Fibroblast of pulmonary artery (primary cell): ENCODE measurements at regions not wholly inside any gene's neighbourhood (a gene's known extent, or its start where the extent isn't known, plus 50 kb on each side); places are given as distances from the start of the nearest gene placed in this dataset.
A peak's percentile ranks its signal among the peaks of the same experiment; 100 is the strongest.

ENCODE experiments used
- DNase-seq: peaks from one replicate; pipeline ENCODE4 v3.0.0-alpha.2; 2010; ENCODE audit warnings: low read depth
- H3K4me3 ChIP-seq: replicated peaks from 2 replicates; pipeline ENCODE4 v1.5.1; 2011; ENCODE audit warnings: low read depth, mild to moderate bottlenecking, control low read depth, low read length, moderate library complexity
- TF ChIP-seq, protein P1 (sequence below): IDR thresholded peaks from 2 replicates; pipeline ENCODE4 v1.5.1; 2011; ENCODE audit warnings: mild to moderate bottlenecking, control low read depth, low read length, inconsistent platforms; ENCODE audit errors: missing control alignments

DNA sequence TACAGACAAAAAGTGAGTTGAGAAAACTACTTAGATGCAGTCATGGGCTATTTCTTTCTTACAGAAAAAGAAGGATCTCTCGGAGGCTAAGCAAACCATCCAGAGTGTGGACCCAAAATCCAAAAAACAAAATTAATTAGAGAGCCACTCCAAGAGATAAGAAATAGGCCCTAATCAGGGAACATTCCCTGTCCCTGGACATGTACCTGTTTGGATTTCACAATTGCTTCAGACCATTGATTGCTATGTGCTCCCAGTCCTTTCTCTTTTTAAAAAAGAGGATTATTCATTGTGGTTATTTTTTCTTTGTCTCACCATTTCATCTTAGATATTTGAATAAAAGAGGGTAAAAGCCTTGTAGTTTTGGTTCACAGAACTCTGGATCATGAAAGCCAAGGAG is 549.9 kb downstream of the ETNK1 start:
- TF ChIP-seq, protein P1, sequence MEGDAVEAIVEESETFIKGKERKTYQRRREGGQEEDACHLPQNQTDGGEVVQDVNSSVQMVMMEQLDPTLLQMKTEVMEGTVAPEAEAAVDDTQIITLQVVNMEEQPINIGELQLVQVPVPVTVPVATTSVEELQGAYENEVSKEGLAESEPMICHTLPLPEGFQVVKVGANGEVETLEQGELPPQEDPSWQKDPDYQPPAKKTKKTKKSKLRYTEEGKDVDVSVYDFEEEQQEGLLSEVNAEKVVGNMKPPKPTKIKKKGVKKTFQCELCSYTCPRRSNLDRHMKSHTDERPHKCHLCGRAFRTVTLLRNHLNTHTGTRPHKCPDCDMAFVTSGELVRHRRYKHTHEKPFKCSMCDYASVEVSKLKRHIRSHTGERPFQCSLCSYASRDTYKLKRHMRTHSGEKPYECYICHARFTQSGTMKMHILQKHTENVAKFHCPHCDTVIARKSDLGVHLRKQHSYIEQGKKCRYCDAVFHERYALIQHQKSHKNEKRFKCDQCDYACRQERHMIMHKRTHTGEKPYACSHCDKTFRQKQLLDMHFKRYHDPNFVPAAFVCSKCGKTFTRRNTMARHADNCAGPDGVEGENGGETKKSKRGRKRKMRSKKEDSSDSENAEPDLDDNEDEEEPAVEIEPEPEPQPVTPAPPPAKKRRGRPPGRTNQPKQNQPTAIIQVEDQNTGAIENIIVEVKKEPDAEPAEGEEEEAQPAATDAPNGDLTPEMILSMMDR, result no peak
- no peak overlapping the region for H3K4me3 ChIP-seq
- DNase-seq, result no peak

DNA sequence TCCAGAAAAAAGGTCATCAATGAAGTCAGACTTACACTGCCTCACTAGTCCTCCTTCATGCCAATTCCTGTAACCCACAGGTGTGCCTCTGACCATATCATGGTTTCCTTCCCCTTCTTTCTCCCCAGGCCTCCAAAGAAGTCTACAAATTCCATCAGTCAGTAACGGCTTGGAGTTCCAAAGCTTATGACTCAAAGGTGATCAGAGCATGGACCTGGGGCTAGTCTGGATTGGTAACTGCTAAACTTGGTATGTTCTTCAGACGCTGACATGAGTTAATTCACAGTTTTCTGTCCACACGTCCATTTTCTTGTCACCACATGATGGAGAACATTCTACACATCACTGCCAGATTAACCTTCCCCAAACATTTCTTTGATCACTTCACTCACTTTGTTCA is 560.4 kb downstream of the ETNK1 start:
- DNase-seq, result no peak
- TF ChIP-seq, protein P1, result no peak
- no peak overlapping the region for H3K4me3 ChIP-seq

GRCh38 chr12:23186950-23187349 is 562.0 kb downstream of the ETNK1 start:
- no peak for DNase-seq
- TF ChIP-seq, protein P1, result no peak

DNA sequence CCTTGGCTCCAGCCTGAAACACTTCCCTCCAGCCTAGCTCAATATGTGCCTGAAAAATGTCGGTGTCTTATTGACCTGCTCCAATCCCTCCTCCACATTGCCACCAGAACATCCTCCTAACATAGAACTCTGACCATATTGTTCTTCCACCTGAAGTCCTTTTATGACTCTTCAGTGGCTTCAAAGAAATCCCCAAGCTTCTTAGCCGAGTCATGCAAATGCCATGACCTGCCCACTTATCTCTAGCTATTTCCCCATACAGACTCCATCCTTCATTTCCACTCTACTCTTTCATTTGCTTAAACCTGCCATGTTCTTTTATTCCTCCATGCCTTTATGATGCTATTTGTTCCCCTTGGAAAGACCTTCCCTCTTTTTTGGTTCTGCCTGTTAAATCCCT is 568.6 kb downstream of the ETNK1 start:
- TF ChIP-seq, protein P1, result no peak
- no peak overlapping the region for H3K4me3 ChIP-seq
- no peak for DNase-seq

More at GRCh38 chr12:23186950-23187349, 562.0 kb downstream of the ETNK1 start:
- no peak overlapping the region for H3K4me3 ChIP-seq

- no peak overlapping the region for H3K4me3 ChIP-seq
- TF ChIP-seq, protein P1, result no peak
- DNase-seq, result no peak
Observed at GRCh38 chr12:23197266-23197665, 572.3 kb downstream of the ETNK1 start.

GRCh38 chr12:23202728-23203127 is 577.8 kb downstream of the ETNK1 start:
- no peak for DNase-seq
- H3K4me3 ChIP-seq, result no peak overlapping the region
- TF ChIP-seq, protein P1, result no peak

DNA sequence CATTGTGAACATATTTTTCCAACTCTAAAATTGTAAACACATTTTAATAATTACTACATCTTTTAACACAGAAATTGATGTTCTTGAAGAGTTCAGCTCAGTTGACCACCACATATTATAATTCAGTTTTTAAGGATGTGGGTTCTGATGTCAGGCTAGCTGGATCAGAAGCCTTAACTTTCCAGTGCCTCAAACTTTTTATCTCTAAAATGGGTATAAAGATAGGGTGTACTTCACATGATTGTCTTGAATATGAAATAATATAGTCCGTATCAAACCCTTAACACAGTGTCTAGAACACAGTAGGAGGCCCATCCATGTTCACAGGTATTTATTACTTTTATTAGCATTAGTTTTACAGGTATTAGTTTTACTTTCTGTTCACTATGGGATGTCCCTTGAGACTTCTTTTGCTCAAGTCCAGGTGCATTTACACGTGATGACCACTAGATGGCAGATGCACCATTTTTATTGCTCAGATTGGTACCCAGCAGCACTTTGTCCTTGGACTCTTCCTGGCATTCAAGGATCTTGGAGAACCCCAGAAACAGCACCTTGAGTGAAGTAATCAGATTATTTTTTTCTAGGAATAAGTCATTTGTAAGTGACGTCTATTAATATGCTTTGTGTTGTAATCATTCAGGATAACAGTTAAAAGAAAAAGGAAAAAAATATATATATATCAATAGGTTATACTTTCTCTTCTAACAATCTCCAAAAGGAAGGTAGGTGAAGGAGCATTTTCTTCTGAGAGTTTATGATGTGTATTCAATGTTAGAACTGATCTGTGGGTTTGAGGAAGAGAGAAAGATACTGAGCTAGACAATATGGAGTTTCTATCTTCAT is 580.2 kb downstream of the ETNK1 start:
- H3K4me3 ChIP-seq, result no peak overlapping the region
- TF ChIP-seq, protein P1, result peak; percentile 89
- DNase-seq, result peak; percentile 78
